CD1c-positive myeloid dendritic cell (primary cell): ENCODE measurements at regions not wholly inside any gene's neighbourhood (a gene's known extent, or its start where the extent isn't known, plus 50 kb on each side); places are given as distances from the start of the nearest gene placed in this dataset.

Experiments
- DNase-seq: peaks from one replicate; pipeline ENCODE4 v3.0.0-alpha.2; 2016; ENCODE audit errors: extremely low spot score

DNA sequence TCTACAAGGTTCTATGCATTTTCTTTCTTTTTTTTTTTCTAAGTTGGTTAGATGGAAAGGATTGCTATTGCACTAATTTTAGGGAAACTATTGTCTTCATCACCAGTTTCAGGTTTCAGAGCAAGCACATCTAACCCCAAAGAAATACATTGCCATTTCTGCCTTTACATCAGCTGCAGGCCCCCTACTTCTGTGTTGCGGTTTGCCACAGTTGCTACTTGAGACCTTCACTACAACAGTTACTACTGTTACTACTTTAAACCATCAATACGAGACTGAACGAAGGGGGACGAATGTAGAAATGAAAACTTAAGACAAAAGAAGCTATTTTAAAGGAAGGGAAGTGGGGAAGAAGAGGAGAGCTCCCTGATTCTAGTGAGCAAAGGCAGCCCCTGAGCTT lies 256.7 kb upstream of the LCORL start:
- DNase-seq = no peak

DNA sequence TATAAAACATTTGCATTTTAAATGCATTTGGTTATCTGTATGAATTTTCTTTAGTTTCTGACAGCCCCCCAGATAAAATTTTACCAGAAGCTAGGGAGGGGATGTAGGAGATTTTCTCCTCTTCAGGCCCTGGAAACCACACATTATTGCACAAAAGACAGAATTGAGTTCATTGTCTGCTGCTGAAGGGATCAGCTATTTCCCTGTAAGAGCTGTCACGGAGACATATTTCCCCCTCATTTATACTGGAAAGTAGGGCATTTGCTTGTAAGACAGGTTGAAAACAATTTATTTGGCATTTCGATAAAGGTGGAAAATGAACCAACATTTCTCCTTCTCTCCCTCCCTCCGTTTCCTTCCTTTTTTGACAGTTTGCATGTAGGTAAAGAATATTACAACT lies 241.3 kb upstream of the LCORL start:
- DNase-seq = no peak

DNA sequence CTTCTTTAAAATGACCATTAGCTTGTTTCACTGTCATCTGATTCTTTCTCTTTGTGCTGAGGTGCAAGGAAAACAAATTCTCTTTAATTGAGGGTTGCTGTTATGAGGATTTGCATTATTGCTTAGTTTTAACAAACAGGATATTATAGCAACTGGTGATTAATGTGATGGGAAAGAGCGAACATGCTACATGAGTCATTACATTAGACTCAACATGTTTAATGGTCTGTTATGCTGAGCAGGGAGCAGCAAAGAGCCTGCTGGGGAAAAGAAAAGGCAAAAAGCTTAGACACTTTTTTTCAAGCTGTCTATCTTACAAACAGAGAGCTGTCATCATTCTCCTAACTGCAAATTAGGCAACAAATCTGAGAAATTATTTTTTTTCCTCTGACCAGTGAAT lies 230.5 kb upstream of the LCORL start:
- no peak for DNase-seq

GRCh38 chr4:18250564-18250963 lies 229.0 kb upstream of the LCORL start:
- DNase-seq = no peak

GRCh38 chr4:18248611-18249010 lies 227.1 kb upstream of the LCORL start:
- no peak for DNase-seq

DNA sequence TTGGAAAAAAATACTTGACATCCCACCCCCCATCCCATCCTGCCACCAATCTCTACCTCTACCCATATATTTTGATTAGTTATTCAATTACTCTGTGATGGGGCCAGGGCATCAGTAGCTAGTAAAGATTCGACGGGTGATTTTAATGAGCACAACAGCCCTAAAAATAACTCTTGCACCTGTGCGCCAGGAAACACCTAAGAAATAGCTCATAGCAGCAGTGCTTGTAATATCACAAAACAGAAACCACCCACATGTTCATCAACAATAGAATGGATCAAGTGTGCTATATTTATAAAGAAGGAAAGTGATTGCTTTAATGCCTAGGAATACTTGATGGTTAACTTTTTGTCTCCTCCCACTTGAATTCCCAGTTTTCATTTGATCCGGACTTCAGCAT lies 225.6 kb upstream of the LCORL start:
- no peak for DNase-seq

DNA sequence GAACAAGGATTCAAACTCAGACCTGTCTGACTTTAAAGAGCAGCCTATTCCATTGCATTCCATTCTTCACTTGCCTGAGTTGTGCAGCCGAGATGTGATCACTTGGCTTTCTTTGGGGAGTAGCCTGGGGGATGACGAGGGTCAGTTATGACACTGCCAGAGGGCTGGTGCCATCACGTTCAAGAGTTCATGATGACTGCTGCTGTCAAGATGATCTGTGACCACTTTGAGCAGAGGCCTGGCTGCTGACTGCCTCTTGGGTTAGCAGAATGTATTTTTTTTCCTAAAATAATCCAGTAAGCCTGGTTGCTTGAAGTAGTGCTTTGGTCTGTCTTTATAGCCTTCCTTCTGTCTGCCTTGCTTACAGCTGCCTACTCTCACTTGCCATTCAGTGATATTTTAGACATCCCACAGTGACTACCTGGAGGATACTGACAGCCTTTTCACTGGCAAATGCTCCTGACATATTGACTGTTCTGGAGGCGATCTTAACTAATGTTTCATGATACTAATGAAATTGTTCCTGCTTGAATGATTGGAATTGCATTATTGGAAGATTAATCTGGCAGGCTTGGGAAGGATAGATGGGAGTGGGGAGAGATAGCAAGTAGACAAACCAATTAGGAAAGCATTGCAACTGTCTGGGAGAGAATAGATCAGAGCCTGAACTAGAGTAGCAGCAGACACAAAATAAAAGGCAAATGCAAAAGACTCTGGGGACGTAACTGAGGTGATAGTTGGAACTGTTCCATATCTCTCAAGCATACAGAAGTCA lies 221.6 kb upstream of the LCORL start:
- DNase-seq = no peak

GRCh38 chr4:18241727-18242126 lies 220.2 kb upstream of the LCORL start:
- DNase-seq = no peak

DNA sequence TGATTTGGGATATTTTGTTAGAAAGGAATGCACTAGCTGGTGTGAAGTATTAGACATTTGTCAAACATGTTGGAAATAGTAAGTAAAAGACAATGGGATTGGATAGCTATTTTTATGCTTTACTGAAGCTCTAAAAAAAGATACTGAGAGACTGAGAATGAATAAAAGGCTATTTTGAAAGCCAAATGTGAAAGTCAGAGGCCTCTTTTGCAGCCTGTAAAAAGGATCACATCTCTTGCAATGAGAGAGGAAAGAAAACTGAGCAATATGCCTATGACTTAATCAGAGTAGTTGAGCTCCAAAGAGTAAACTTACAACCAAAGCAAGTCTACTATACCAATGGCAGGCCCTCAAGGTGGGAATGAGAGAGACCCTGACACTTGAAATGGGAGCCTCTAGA lies 212.6 kb upstream of the LCORL start:
- no peak for DNase-seq

DNA sequence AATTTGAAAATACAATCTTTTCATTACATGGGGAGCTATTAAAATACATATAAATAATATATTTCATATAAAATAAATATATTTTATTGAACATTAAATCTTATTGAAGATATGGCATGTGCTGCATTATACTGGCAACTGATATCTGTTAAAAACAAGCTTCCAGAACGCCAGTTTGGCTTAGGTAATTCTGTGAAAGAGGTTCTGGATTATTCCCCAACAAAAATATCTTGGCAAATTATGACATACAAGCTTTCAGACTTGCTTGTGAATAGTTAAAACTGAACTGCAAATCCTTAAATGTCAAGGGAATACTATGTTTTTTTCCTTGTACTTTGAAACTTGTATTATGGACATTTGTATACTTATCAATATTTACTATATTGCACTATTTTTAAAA lies 210.2 kb upstream of the LCORL start:
- no peak for DNase-seq

GRCh38 chr4:18227880-18228279 lies 206.3 kb upstream of the LCORL start:
- DNase-seq = no peak

- no peak for DNase-seq
Measured at GRCh38 chr4:18214411-18215055, 193.0 kb upstream of the LCORL start.

DNA sequence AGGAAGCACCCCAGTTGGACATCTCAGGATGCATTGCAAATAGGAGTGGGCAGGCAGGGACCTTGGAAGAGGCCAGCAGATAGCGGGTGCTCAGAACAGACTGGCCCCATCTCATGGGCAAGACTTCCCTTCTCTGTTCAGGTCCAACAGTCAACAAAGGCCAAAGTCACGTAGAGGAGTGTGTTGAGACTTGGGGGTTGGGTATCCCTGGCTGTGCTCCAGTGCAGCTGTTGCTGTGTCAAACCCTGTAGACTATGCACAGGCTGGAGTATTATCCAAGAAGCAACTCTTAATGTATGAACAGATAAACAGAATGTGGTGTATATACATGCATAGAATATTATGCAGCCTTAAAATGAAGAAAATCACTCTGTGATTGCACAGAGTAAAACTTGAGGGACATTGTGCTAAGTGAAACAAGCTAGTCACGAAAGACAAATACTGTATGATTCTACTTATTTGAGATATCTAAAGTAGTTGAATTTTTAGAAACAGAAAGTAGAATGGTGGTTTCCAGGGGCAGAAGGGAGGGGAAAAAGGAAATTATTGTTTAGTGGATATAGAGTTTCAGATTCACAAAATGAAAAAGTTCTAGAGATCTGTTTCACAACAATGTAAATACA lies 192.1 kb upstream of the LCORL start:
- no peak for DNase-seq

DNA sequence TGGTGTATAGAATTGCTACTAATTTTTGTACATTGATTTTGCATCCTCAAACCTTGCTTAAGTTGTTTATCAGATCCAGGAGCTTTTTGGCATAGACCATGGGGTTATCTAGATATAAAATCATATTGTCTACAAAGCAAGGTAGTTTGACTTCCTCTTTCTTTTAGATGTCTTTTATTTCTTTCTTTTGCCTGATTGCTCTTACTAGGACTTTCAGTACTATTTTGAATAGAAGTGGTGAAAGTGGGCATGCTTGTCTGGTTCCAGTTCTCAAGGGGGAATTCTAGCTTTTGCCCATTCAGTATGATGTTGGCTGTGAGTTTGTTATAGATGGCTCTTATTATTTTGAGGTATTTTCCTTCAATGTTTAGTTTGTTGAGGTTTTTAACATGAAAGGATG lies 187.9 kb upstream of the LCORL start:
- no peak for DNase-seq

- DNase-seq = no peak
Measured at GRCh38 chr4:18203966-18204365, 182.4 kb upstream of the LCORL start.

DNA sequence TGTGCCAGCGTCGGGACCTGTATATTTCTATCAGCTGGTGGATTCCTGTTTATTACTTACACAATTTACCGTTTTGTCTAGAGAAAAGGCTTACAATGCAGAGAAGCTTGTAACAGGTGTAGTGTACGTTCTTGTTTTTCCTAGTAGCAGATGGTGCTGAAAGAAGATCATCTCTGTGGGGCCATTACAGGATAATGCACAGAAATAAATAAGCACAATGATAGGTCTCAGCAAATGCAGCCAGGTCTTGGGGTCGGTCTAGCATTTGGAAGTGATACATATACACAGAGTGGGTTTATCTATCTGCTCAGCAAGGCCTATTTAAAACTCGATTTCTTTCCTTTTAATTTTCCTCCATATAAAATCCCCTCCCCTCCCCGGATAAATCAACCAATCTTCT lies 180.9 kb upstream of the LCORL start:
- DNase-seq = no peak

DNA sequence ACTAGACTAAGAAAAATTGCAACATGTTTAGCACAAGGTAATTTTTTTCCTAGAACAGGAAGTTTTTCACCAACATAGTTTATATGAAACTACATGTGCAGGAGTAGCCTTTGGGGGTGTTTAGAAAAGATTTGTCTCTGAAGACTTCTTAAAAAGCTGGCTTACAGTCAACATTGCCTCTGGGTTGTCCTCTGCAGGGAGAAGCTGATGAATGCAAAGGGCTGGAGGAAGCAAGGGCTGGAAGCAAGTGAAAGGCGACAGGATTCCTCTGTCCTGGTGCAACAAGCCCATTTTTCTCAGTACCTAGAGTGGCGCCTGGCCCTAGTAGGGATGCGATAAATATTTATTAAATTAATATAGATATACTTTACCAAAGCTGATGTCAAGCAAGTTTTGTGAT lies 180.3 kb upstream of the LCORL start:
- DNase-seq = no peak

DNA sequence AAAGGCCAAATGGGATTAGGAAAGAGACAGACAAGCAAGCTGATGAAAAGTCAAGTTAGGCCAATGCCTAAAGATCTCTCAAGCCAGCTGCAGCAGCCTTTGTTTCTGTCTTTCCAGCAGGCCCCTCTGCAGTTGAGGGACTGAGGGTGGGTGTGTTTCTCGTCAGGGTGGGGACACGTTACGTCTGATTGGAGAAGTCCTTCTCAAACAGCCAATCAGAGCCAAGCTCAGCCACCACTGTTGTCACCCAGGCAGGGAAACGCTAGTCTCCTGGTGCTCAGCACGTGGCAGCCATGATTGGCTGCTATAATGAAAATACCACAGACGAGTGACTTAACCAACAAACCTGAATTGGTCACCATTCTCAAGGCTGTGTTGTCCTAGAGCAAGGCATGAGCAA lies 177.1 kb upstream of the LCORL start:
- DNase-seq = no peak

- DNase-seq = no peak
Measured at GRCh38 chr4:18197467-18197866, 175.9 kb upstream of the LCORL start.

DNA sequence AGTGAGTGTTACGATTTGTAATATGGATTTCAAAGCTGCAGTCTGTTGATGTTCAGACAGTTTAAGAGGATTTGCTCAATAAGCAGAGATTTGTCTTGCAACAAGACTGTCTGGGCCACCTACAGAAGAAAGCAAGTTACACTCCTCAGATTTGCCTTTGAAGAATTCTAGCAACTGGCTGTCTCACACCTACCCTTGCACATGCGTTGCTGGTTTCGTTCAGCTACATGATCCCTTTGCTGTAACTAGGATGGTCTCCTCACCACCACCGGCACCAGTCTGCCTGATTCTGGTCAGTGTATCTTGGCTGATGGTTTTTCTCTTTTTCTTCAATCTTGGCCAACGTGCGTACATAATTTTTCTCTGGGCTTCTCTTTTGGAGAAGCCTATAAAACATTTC lies 172.7 kb upstream of the LCORL start:
- no peak for DNase-seq

GRCh38 chr4:18192901-18193300 lies 171.3 kb upstream of the LCORL start:
- DNase-seq = no peak

DNA sequence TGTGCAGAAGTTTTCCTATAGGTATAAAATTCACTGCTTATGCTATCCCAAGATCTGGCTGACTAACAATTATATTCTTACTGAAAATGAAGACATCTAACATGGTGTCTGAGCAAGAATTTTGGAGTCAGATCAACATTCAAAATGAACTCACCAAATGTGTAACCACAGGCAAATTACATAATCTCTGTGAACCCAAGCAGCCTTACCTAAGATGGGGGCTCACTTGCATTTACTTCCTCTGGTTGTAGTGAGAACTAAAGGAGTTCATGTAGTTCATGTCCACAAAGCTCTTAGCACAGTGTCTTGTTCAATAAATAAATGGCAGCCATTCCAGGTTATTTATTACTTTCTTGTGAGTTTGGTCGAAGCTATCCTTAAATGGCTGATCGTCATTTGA lies 163.9 kb upstream of the LCORL start:
- DNase-seq = no peak

DNA sequence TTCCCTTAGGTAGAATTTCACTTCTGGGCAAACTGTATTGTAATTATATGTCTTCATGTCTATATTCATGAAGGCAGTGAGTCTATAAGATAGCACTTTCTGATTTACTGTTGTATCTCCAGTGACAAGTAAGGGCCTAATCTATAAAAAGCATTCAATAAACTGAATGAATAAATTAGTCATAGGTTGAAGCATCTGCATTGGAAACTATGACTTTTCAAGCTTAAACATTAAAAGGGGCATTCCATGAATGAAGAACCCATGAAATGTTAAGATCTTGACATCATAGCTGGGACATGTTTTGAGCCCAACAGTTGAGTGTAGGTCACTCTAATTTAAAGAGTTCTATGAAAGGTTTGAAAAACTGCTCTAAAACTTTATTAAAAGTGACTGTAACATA lies 159.3 kb upstream of the LCORL start:
- DNase-seq = no peak
